ENCODE measurements at regions not wholly inside any gene's neighbourhood (a gene's known extent, or its start where the extent isn't known, plus 50 kb on each side); places are given as distances from the start of the nearest gene placed in this dataset.

GRCh38 chr9:7297521-7297920 lies 502.1 kb downstream of the DMAC1 start:
- TF ChIP-seq POLR2A (IDR thresholded peaks at IDR 0.05) (no peak), CTCF (IDR thresholded peaks at IDR 0.05) (no peak), POLR2AphosphoS5 (IDR thresholded peaks at IDR 0.05) (no peak), EP300 (IDR thresholded peaks at IDR 0.05; ENCODE audit: low read depth) (no peak)
- in situ Hi-C loops (cut with MboI; ENCODE audit: low pct_ligation_motif_present in 1 of 4, low pct_unique_long_range_greater_than_20kb in 1 of 4, low sequenced_read_pairs in 3 of 4) (no loop called here), intact Hi-C loops (cut with DNase I; ENCODE audit: low total_unique reads) (no loop called here)
- DNase-seq, result no peak
- Histone ChIP-seq H3K9me3 (no peaks in the 10 kb centered on the region), H3K4me1 (no peaks in the 10 kb centered on the region), H3K27me3 (no peaks in the 10 kb centered on the region), H3K36me3 (no peaks in the 10 kb centered on the region), H3K4me3 (no peak overlapping the region), H3K27ac (no peak overlapping the region)
- WGBS, 2 donors (ENCODE audit: low coverage in 1 of 2), result 85% methylated on average over 1 of the region's 1 CpG; no CpG with 5 or more reads in 1 of the 2 donors

GRCh38 chr9:7293091-7293490 lies 506.5 kb downstream of the DMAC1 start:
- in situ Hi-C loops (cut with MboI; ENCODE audit: low pct_ligation_motif_present in 1 of 4, low pct_unique_long_range_greater_than_20kb in 1 of 4, low sequenced_read_pairs in 3 of 4), result no loop called here
- TF ChIP-seq POLR2A (IDR thresholded peaks at IDR 0.05), result no peak
- no peak for TF ChIP-seq CTCF (IDR thresholded peaks at IDR 0.05)
- DNase-seq, result no peak
- H3K4me1 ChIP-seq, result no peaks in the 10 kb centered on the region
- no peaks in the 10 kb centered on the region for H3K36me3 ChIP-seq
- 80 to 95% methylated on average over 1 of the region's 1 CpG for WGBS, 2 donors (ENCODE audit: low coverage in 1 of 2)
- no peaks in the 10 kb centered on the region for H3K27me3 ChIP-seq
- intact Hi-C loops (cut with DNase I; ENCODE audit: low total_unique reads), result no loop called here
- no peak overlapping the region for H3K27ac ChIP-seq
- H3K9me3 ChIP-seq, result no peaks in the 10 kb centered on the region
- H3K4me3 ChIP-seq, result no peak overlapping the region

DNA sequence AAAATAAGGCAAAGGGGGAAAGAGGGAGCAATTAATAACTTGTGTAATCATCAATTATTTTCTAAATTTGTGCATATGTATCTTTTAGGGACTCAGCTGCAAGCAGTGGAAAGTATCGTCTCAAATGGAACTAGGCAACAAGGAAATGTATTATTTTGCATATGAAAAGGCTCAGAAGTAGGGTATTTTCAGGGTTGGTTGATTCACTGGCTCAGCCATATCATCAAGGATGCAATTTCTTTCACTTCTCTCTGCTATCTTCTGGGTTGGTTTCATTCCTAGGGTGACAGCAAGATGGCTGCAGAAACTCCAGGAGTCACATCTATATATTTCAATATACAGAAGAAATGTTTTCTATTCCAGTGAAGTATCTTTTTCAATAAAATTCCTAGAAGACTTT lies 509.8 kb downstream of the DMAC1 start:
- H3K4me3 ChIP-seq, result no peak overlapping the region
- DNase-seq, result no peak
- in situ Hi-C loops (cut with MboI; ENCODE audit: low pct_ligation_motif_present in 1 of 4, low pct_unique_long_range_greater_than_20kb in 1 of 4, low sequenced_read_pairs in 3 of 4), result no loop called here
- no peaks in the 10 kb centered on the region for H3K36me3 ChIP-seq
- peaks cover 0 to 3% (median 0%) of the 10 kb centered on the region in 4 donors for H3K4me1 ChIP-seq
- H3K9me3 ChIP-seq, result no peaks in the 10 kb centered on the region
- 67 to 75% methylated on average over 1 of the region's 1 CpG for WGBS, 2 donors (ENCODE audit: low coverage in 1 of 2)
- no peak overlapping the region for H3K27ac ChIP-seq
- no peaks in the 10 kb centered on the region for H3K27me3 ChIP-seq
- intact Hi-C loops (cut with DNase I; ENCODE audit: low total_unique reads), result no loop called here
- TF ChIP-seq POLR2AphosphoS5 (IDR thresholded peaks at IDR 0.05) (no peak), EP300 (IDR thresholded peaks at IDR 0.05; ENCODE audit: low read depth) (no peak), POLR2A (IDR thresholded peaks at IDR 0.05) (no peak), CTCF (IDR thresholded peaks at IDR 0.05) (no peak)

- H3K9me3 ChIP-seq, result no peaks in the 10 kb centered on the region
- H3K4me1 ChIP-seq, result peaks cover 0 to 3% (median 0%) of the 10 kb centered on the region in 4 donors
- H3K27me3 ChIP-seq, result no peaks in the 10 kb centered on the region
- DNase-seq, result no peak
- no peak overlapping the region for H3K27ac ChIP-seq
- no peaks in the 10 kb centered on the region for H3K36me3 ChIP-seq
- TF ChIP-seq CTCF (IDR thresholded peaks at IDR 0.05) (no peak), POLR2AphosphoS5 (IDR thresholded peaks at IDR 0.05) (no peak), EP300 (IDR thresholded peaks at IDR 0.05; ENCODE audit: low read depth) (no peak), POLR2A (IDR thresholded peaks at IDR 0.05) (no peak)
- intact Hi-C loops (cut with DNase I; ENCODE audit: low total_unique reads) (no loop called here), in situ Hi-C loops (cut with MboI; ENCODE audit: low pct_ligation_motif_present in 1 of 4, low pct_unique_long_range_greater_than_20kb in 1 of 4, low sequenced_read_pairs in 3 of 4) (no loop called here)
- no peak overlapping the region for H3K4me3 ChIP-seq
Measured at GRCh38 chr9:7287986-7288385, 511.6 kb downstream of the DMAC1 start.
